Brain microvascular endothelial cell (primary cell): ENCODE measurements at regions not wholly inside any gene's neighbourhood (a gene's known extent, or its start where the extent isn't known, plus 50 kb on each side); places are given as distances from the start of the nearest gene placed in this dataset.

Experiments used
- DNase-seq: peaks from one replicate; pipeline ENCODE4 v3.0.0-alpha.2; 2020
- H3K27ac ChIP-seq: fragments of 250-450 bp; sonication (Bioruptor Pico); 2 replicates; pipeline ENCODE4 v1.5.1; 2020; ENCODE audit warnings: mild to moderate bottlenecking, moderate library complexity
- H3K27me3 ChIP-seq: fragments of 250-450 bp; sonication (Bioruptor Pico); replicated peaks from 2 replicates; pipeline ENCODE4 v1.5.1; 2020; ENCODE audit warnings: mild to moderate bottlenecking
- H3K36me3 ChIP-seq: fragments of 250-450 bp; sonication (Bioruptor Pico); replicated peaks from 2 replicates; pipeline ENCODE4 v1.5.1; 2020; ENCODE audit warnings: mild to moderate bottlenecking
- H3K4me3 ChIP-seq: 2 replicates; pipeline ENCODE4 v1.5.1; 2011; ENCODE audit warnings: low read depth, mild to moderate bottlenecking, control low read depth, low read length, moderate library complexity
- in situ Hi-C: cut with HindIII; loops from 2 replicates; pipeline ENCODE4 v1.10.0; 2017; ENCODE audit warnings: low sequenced_read_pairs, low pct_ligation_motif_present
- TF ChIP-seq, protein P1 (sequence below): IDR thresholded peaks from 2 replicates; pipeline ENCODE4 v1.5.1; 2011; ENCODE audit warnings: low read depth, mild to moderate bottlenecking, moderate library complexity, low read length, control low read depth, inconsistent platforms; ENCODE audit errors: missing control alignments

DNA sequence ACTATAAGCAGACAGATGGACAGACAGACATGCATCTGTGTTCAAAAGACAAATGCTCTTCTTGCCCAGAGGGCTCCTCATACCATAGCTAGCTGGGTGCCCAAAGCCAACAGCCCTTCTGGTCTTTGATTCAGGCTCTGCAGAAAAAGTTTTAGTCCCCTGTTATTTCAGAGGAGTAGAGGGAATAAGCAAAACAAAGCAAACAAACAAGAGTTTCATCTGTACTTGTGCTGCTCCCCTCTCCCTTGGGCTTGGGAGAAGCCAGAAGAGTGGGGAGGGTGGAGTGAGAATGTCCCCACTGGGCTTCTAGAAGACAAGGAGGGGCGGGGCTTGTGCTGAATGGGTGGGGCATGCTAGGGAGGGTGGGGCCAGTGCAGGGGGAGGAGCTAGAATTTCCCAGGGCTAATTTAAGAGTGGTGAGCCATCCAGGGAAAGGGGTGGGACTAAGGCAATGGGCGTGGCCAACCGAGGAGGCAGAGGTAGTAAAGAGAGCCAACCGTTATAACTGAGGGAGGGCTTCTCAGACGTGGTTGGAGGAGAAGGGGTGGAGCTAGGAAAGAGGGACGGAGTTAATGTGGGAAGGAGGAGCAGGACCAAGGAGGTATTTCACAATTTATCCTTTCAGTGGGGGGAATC lies 101.2 kb upstream of the MGMT start:
- Histone ChIP-seq H3K36me3 (no peaks in the 10 kb centered on the region), H3K4me3 (no peak overlapping the region), H3K27me3 (no peaks in the 10 kb centered on the region), H3K27ac (no peak overlapping the region)
- in situ Hi-C loops, result no loop called here
- DNase-seq, result no peak
- TF ChIP-seq, protein P1, sequence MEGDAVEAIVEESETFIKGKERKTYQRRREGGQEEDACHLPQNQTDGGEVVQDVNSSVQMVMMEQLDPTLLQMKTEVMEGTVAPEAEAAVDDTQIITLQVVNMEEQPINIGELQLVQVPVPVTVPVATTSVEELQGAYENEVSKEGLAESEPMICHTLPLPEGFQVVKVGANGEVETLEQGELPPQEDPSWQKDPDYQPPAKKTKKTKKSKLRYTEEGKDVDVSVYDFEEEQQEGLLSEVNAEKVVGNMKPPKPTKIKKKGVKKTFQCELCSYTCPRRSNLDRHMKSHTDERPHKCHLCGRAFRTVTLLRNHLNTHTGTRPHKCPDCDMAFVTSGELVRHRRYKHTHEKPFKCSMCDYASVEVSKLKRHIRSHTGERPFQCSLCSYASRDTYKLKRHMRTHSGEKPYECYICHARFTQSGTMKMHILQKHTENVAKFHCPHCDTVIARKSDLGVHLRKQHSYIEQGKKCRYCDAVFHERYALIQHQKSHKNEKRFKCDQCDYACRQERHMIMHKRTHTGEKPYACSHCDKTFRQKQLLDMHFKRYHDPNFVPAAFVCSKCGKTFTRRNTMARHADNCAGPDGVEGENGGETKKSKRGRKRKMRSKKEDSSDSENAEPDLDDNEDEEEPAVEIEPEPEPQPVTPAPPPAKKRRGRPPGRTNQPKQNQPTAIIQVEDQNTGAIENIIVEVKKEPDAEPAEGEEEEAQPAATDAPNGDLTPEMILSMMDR, result no peak

DNA sequence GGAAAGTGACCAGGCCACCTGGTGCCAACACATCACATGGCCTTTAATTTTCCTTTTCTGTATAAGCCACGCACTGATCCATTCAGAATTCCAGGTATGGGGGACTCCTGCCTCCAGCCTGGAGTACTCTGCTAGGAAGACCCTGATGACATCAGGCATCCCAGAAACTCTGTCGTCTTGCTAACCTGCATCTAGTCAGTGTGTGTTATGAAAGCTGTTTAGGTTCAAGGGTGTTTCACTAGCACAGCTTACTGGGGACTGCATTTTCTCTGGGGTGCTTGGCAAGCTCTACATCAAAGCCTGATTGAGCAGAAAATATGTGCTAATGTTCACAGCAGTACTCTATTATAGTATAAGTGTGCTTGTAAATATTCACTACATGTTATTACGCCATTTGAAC lies 100.6 kb upstream of the MGMT start:
- H3K27ac ChIP-seq, result no peak overlapping the region
- no peak for DNase-seq
- TF ChIP-seq, protein P1, result no peak
- in situ Hi-C loops, result no loop called here
- no peak overlapping the region for H3K4me3 ChIP-seq
- H3K36me3 ChIP-seq, result no peaks in the 10 kb centered on the region
- H3K27me3 ChIP-seq, result no peaks in the 10 kb centered on the region

DNA sequence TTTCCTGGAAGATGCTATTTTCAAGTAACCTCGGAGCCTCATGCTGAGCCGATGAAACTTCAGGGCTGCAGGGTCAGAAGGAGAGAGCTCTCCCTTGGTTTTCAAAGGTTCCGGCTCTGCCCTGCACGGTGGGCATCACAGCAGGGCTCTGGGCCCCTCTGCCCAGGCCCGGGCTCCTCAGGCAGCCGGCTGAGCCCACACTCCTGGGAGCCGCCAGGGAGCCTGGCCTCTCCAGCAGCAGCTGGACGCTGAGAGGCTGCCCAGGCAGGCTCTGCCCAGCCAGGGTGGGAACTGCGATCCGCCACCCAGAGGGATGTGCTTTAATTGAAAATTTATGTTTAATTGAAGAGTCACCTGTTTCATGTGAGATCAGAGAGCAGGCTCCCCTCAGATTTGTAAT lies 97.5 kb upstream of the MGMT start:
- no peak for DNase-seq
- no peaks in the 10 kb centered on the region for H3K27me3 ChIP-seq
- no peak overlapping the region for H3K4me3 ChIP-seq
- no peaks in the 10 kb centered on the region for H3K36me3 ChIP-seq
- no peak overlapping the region for H3K27ac ChIP-seq
- TF ChIP-seq, protein P1, result no peak
- in situ Hi-C loops, result no loop called here

DNA sequence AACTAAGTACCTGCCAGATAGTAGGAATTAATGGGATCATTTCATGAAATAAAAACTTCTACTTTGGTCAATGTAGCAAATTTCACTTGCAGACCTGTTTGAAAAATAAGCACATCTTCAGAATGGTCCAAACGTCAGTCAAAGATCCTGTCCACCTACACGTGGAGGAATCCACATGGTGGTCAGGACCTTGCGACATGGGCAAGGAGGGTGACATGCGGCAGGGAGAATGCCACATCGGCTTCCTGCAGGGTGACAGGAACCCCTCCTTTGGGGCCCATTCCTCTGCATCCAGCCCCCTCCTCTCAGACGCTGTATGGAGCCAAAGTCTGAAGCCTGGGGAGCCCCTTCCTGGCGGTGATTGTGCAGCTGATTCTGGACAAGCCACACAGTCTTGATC lies 95.5 kb upstream of the MGMT start:
- Histone ChIP-seq H3K27ac (no peak overlapping the region), H3K36me3 (no peaks in the 10 kb centered on the region), H3K27me3 (no peaks in the 10 kb centered on the region), H3K4me3 (no peak overlapping the region)
- TF ChIP-seq, protein P1, result no peak
- DNase-seq, result no peak
- in situ Hi-C loops, result no loop called here

DNA sequence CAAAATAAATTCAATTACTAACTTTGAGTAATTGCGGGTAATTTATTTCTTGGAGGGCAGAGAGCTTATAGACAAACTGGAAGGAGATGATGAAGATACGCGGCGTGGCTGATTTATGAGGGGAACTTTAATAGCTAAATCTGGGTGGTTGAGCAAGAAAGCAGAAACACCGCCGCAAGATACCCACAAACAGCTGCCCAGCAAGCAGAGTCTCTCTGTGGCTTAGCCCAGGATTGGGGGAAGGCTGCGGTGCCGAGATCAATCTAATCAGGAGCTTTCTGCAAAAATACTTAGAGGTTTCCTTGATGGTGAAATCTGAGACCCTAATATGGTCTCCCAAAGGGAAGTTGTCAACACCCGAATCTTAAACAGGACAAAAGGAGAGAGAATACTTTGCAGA lies 94.9 kb upstream of the MGMT start:
- Histone ChIP-seq H3K27me3 (no peaks in the 10 kb centered on the region), H3K27ac (no peak overlapping the region), H3K36me3 (no peaks in the 10 kb centered on the region), H3K4me3 (no peak overlapping the region)
- in situ Hi-C loops, result no loop called here
- TF ChIP-seq, protein P1, result no peak
- no peak for DNase-seq

DNA sequence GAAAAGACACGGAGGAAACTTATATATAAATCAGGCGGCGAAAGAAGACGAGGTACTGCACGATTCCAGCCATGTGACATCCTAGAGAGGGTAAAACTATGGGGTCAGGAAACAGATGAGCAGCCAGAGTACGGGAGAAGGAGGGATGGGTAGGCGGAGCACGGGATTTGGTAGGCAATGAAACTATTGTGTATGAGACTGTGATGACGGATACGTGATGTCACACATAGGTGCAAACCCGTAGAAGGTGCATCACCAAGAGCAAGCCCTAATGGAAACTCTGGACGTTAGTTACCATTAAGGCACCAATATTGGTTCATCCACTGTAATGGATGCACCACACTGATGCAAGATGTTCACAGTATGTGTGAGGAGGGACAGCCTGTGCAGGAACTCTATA lies 93.8 kb upstream of the MGMT start:
- no peaks in the 10 kb centered on the region for H3K27me3 ChIP-seq
- no peaks in the 10 kb centered on the region for H3K36me3 ChIP-seq
- in situ Hi-C loops, result no loop called here
- TF ChIP-seq, protein P1, result no peak
- H3K4me3 ChIP-seq, result no peak overlapping the region
- DNase-seq, result no peak
- no peak overlapping the region for H3K27ac ChIP-seq
